CD4-positive, alpha-beta T cell treated with Interleukin-10 for 1 hour (primary cell): ENCODE measurements at regions not wholly inside any gene's neighbourhood (a gene's known extent, or its start where the extent isn't known, plus 50 kb on each side); places are given as distances from the start of the nearest gene placed in this dataset.

Experiments
- DNase-seq: peaks from one replicate; pipeline ENCODE4 v3.0.0-alpha.2; 2020

GRCh38 chr2:221276033-221276432, 296.1 kb downstream of the EPHA4 start:
- DNase-seq: no peak

- DNase-seq: no peak
Measured at GRCh38 chr2:221276601-221277000, 295.5 kb downstream of the EPHA4 start.

GRCh38 chr2:221282386-221282785, 289.7 kb downstream of the EPHA4 start:
- DNase-seq: no peak

- no peak for DNase-seq
Measured at GRCh38 chr2:221283896-221284545, 288.1 kb downstream of the EPHA4 start.

GRCh38 chr2:221285148-221285547, 287.0 kb downstream of the EPHA4 start:
- DNase-seq: no peak

DNA sequence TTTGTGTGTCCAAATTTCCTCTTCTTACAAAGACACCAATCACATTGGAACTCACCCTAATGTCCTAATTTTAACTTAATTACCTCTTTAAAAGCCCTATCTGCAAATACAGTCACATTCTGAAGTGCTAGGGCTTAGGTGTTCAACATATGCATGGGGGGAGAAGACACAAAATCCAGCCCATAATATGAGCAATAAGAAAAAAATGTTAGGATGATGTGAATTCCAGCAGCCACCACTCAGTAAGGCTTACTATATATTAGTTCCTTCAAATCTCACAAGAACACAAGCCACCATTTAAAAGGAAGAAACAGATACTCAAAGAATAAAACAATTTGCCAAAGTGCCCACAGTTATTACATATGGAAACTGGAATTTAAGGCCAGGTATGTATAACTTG, 285.7 kb downstream of the EPHA4 start:
- no peak for DNase-seq

DNA sequence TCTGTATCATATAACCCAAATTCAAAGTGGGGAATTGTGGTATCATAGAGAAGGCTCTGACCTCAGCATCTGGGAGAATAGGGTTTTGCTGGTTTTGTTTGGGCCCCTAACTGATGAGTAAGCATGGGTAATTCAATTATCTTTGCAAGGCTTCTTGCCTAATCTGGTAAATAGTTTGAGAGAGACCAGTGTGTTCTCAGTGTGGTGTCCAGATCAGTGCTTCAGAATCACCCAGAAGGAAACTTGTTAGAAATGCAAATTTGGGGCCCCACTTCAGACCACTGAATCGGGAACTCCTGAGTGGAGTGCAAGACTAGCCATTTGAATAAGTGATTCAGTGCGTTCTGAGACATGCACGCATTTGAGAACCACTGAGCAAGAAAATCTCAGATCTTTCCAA, 282.7 kb downstream of the EPHA4 start:
- no peak for DNase-seq

- no peak for DNase-seq
Measured at GRCh38 chr2:221289846-221290245, 282.3 kb downstream of the EPHA4 start.

DNA sequence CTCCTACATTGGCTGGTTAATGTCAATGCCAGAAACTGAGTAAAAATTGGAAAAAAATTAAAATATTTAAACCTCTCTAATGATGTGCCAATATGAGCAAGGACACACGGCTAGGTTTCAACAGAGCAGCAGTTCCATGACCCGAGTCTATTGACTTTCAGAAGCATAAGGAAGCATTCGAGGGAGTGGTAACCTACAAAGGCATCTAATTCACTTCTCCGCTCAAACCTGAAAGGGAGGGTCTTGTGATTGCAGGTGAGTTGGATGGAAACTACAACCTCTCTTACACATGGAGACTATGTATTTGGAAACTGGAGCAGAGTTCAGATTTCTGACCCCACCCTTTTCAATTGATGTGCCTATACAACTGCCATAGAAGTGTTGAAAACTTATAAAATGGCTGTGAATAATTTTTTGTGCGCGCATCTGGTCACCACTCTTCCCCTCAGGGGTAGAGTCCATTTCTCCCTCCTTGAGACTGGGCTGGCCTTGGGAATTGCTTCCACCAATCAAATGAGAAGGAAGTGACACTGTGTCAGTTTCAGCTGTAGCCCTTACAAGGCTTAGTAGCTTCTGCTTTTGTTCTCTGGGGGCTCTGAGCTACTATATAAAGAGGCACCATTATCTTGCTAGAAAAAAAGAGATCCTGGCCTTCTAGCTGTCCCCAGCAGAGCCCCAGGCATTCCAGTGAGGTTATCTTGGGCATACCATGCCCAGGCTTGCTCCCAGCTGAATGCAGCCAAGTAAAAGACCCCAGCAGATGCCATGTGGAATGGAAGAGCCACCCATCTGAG, 278.0 kb downstream of the EPHA4 start:
- no peak for DNase-seq

DNA sequence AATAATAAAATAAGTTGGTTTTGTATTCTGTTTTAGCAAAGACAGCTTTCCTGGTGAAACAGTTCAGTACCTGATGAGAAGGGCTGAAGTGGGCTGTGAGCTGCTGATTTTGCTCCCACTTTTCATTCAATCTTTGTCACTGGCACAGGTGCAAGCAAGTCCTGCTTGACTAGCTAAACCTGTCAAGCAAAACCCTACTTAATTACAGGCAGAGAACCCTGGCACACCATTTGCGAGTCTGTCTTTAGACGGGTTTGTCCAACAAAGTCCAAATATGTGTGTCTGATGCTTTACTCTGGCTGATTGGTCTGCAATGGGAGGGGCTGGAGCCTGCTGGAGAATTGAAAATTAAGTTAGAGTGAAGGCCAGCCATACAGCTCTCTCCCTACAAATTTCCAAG, 267.2 kb downstream of the EPHA4 start:
- DNase-seq: no peak

GRCh38 chr2:221308507-221309066, 263.5 kb downstream of the EPHA4 start:
- no peak for DNase-seq

GRCh38 chr2:221309892-221310583, 262.1 kb downstream of the EPHA4 start:
- DNase-seq: no peak

GRCh38 chr2:221310730-221311129, 261.4 kb downstream of the EPHA4 start:
- DNase-seq: no peak

- DNase-seq: no peak
Measured at GRCh38 chr2:221312634-221313033, 259.5 kb downstream of the EPHA4 start.

- DNase-seq: no peak
Measured at GRCh38 chr2:221314786-221315185, 257.3 kb downstream of the EPHA4 start.

DNA sequence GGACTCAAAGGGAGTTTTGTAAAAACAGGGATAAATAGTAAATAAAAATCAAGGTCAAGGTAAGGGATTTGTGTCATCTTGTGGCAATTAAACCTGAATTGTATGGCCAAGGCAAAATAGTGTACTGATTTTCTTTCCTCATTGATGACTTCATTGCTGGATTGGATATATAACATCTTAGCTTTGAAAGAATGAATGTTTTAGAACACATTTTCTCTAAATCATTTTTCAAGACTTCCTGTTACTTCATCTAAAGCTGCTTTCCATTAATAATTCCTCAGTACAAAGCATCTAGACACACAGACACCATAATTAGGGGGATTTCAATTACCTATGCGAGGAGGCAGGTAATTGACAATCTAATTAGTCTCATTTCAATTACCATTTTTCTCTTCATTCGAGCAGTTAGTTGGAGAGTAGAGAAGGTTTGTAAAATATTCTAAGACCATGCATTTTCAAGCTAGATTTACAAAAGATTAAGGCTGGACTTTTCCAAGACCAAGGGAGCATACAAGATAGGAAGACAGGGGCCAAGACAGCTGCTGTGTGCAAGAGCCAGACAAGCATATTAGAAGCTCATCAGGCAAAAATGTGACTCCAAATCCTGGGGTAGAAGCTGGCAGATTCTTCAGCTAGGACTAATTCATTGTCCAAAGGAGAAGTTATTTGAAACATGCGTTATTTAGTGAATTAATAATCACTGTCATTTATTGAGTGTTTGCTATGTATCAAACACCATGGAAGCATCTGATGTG, 253.6 kb downstream of the EPHA4 start:
- no peak for DNase-seq

GRCh38 chr2:221322741-221323140, 249.4 kb downstream of the EPHA4 start:
- DNase-seq: no peak

GRCh38 chr2:221323513-221323912, 248.6 kb downstream of the EPHA4 start:
- no peak for DNase-seq

- no peak for DNase-seq
Measured at GRCh38 chr2:221330436-221330835, 241.7 kb downstream of the EPHA4 start.

DNA sequence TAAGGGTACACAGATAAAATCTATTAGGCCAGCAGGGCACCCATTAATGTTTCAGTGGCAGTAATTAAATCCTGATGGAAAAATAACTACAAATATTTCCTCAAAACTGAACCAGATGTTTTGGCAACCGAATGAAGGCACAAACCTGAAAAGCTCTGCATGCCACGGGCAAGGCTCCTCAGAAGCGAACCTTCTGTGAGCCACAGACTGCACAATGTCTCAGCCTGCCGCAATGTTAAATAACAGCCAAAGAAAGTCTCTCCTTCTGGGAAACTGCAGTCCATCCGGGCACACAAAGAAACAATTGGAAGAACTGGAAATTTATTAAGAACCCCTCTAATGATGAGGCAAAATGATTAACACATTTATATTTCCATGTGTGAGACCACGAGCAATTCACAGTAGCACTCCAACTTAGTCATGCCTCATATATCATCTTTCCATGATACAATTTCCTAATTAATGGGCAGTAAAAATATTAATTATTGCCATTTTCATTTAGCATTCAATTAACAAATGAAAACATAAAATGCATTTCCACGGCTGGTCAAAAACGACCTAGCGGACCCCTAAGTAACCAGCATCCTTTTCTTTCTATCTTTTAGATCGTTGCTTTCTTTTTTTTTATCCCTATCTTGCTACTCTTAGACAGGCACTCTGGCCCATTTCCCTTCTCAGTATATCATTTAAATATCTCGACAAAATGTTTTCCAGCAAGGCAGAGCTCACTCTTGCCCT, 237.5 kb downstream of the EPHA4 start:
- no peak for DNase-seq

DNA sequence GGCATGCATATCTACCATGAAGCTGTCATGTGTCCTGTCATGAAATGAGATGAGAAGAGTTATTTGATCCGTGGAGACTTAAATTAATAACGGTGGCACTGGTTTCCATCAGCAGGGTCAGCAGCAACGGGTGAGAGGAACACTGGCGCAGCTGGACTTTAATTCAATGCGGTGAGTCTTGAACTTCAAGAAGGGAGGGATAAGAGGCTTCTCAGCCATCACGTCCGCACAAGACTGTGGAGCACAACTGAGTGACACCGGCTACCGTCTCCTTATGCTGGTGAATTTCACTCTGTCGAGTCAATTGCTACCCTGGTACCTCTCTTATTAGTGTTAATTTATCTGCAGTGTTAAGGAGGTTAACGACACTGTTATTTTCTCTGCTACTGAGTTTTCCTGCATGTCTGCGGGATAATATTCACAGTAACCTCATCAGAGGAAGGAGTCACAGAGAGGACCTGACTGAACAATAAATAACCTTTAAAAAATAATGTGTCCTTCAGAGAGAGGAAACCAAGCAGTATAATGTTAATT, 236.8 kb downstream of the EPHA4 start:
- DNase-seq: no peak

GRCh38 chr2:221336967-221337366, 235.1 kb downstream of the EPHA4 start:
- DNase-seq: no peak
